ENCODE measurements at regions not wholly inside any gene's neighbourhood (a gene's known extent, or its start where the extent isn't known, plus 50 kb on each side); places are given as distances from the start of the nearest gene placed in this dataset.

GRCh38 chr2:65582364-65582763 lies 150.0 kb upstream of the SPRED2 start:
- no peak for TF ChIP-seq POLR2A (IDR thresholded peaks at IDR 0.05)
- no peak for TF ChIP-seq CTCF (IDR thresholded peaks at IDR 0.05)

Measured in Peyer's patch (tissue), 4 donors.